T1000 (cell line): ENCODE measurements at regions not wholly inside any gene's neighbourhood (a gene's known extent, or its start where the extent isn't known, plus 50 kb on each side); places are given as distances from the start of the nearest gene placed in this dataset.
A peak's percentile ranks its signal among the peaks of the same experiment; 100 is the strongest.
"Not testable (repeated sequence)": the region's sequence is repeated elsewhere in the genome, so short reads cannot be mapped to it uniquely, and the experiment has no call there.

ENCODE experiments used
- DNase-seq: peaks from one replicate; lab custom pipeline; 2025; ENCODE audit warnings: mixed read lengths; lab: John Stamatoyannopoulos, UW

GRCh38 chr10:64576497-64576896 lies 1055.3 kb downstream of the REEP3 start:
- DNase-seq: no peak

- not testable (repeated sequence) for DNase-seq
Measured at GRCh38 chr10:64578757-64579156, 1057.6 kb downstream of the REEP3 start.

GRCh38 chr10:64586934-64587503 lies 1065.8 kb downstream of the REEP3 start:
- no peak for DNase-seq

GRCh38 chr10:64594072-64594471 lies 1072.9 kb downstream of the REEP3 start:
- DNase-seq: no peak

- no peak for DNase-seq
Measured at GRCh38 chr10:64598600-64598999, 1077.4 kb downstream of the REEP3 start.

- DNase-seq: no peak
Measured at GRCh38 chr10:64601298-64601697, 1080.1 kb downstream of the REEP3 start.

GRCh38 chr10:64617085-64617484 lies 1095.9 kb downstream of the REEP3 start:
- no peak for DNase-seq

GRCh38 chr10:64619102-64619501 lies 1097.9 kb downstream of the REEP3 start:
- DNase-seq: no peak

GRCh38 chr10:64626924-64627323 lies 1105.7 kb downstream of the REEP3 start:
- no peak for DNase-seq

GRCh38 chr10:64630534-64630933 lies 1109.3 kb downstream of the REEP3 start:
- no peak for DNase-seq

- no peak for DNase-seq
Measured at GRCh38 chr10:64635906-64636305, 1114.7 kb downstream of the REEP3 start.

GRCh38 chr10:64636461-64636860 lies 1115.3 kb downstream of the REEP3 start:
- no peak for DNase-seq

- DNase-seq: no peak
Measured at GRCh38 chr10:64637939-64638338, 1116.7 kb downstream of the REEP3 start.

- no peak for DNase-seq
Measured at GRCh38 chr10:64648915-64649314, 1127.7 kb downstream of the REEP3 start.

- no peak for DNase-seq
Measured at GRCh38 chr10:64658528-64658927, 1137.3 kb downstream of the REEP3 start.

GRCh38 chr10:64659311-64659710 lies 1138.1 kb downstream of the REEP3 start:
- no peak for DNase-seq

GRCh38 chr10:64682043-64682442 lies 1160.8 kb downstream of the REEP3 start:
- DNase-seq: peak; percentile 52

GRCh38 chr10:64690194-64690593 lies 1169.0 kb downstream of the REEP3 start:
- DNase-seq: no peak

- no peak for DNase-seq
Measured at GRCh38 chr10:64699244-64699643, 1178.0 kb downstream of the REEP3 start.

GRCh38 chr10:64702086-64702485 lies 1180.9 kb downstream of the REEP3 start:
- DNase-seq: not testable (repeated sequence)

GRCh38 chr10:64708884-64709681 lies 1187.9 kb downstream of the REEP3 start:
- DNase-seq: peak; percentile 61

GRCh38 chr10:64726466-64726865 lies 1205.3 kb downstream of the REEP3 start:
- DNase-seq: no peak

GRCh38 chr10:64731016-64731415 lies 1209.8 kb downstream of the REEP3 start:
- DNase-seq: no peak
